Glutamatergic neuron (in vitro differentiated cells): ENCODE measurements at regions not wholly inside any gene's neighbourhood (a gene's known extent, or its start where the extent isn't known, plus 50 kb on each side); places are given as distances from the start of the nearest gene placed in this dataset.

ENCODE experiments used
- DNase-seq: peaks from one replicate; pipeline ENCODE4 v3.0.0; 2022
- H3K27ac Mint-ChIP-seq: one replicate; pipeline ENCODE4 v1.8.0; 2020; ENCODE audit warnings: mild to moderate bottlenecking, mixed read lengths, inconsistent platforms; ENCODE audit not compliant: unreplicated experiment
- H3K27me3 Mint-ChIP-seq: one replicate; pipeline ENCODE4 v1.8.0; 2020; ENCODE audit warnings: mild to moderate bottlenecking, moderate library complexity, mixed read lengths, inconsistent platforms; ENCODE audit not compliant: unreplicated experiment
- H3K36me3 Mint-ChIP-seq: one replicate; pipeline ENCODE4 v1.8.0; 2020; ENCODE audit warnings: mild to moderate bottlenecking, mixed read lengths, inconsistent platforms; ENCODE audit not compliant: unreplicated experiment
- H3K4me1 Mint-ChIP-seq: one replicate; pipeline ENCODE4 v1.8.0; 2020; ENCODE audit warnings: mild to moderate bottlenecking, low read depth, mixed read lengths, inconsistent platforms; ENCODE audit not compliant: unreplicated experiment
- H3K4me3 Mint-ChIP-seq: one replicate; pipeline ENCODE4 v1.8.0; 2020; ENCODE audit warnings: mild to moderate bottlenecking, mixed read lengths, inconsistent platforms; ENCODE audit not compliant: unreplicated experiment
- H3K9me3 Mint-ChIP-seq: one replicate; pipeline ENCODE4 v1.8.0; 2020; ENCODE audit warnings: mild to moderate bottlenecking, moderate library complexity, mixed read lengths, inconsistent platforms; ENCODE audit not compliant: unreplicated experiment
- TF ChIP-seq, protein P1 (sequence below): fragments of 200-600 bp; sonication (generic); IDR thresholded peaks from one replicate; pipeline ENCODE4 v1.5.0; 2021; ENCODE audit not compliant: partially characterized antibody, unreplicated experiment

DNA sequence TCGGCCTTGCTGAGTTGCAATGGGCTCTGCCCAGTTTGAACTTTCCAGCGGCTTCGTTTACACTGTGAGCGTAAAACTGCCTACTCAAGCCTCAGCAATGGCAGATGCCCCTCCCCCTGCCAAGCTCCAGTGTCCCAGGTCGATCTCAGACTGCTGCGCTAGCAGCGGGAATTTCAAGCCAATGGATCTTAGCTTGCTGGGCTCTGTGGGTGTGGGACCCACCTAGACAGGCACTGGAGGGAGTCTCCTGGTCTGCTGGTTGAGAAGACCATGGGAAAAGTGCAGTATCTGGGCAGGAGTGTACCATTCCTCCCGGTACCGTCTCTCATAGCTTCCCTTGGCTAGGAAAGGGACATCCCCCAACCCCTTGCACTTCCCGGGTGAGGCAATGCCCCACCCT lies 88.2 kb downstream of the KLHL28 start:
- TF ChIP-seq, protein P1, sequence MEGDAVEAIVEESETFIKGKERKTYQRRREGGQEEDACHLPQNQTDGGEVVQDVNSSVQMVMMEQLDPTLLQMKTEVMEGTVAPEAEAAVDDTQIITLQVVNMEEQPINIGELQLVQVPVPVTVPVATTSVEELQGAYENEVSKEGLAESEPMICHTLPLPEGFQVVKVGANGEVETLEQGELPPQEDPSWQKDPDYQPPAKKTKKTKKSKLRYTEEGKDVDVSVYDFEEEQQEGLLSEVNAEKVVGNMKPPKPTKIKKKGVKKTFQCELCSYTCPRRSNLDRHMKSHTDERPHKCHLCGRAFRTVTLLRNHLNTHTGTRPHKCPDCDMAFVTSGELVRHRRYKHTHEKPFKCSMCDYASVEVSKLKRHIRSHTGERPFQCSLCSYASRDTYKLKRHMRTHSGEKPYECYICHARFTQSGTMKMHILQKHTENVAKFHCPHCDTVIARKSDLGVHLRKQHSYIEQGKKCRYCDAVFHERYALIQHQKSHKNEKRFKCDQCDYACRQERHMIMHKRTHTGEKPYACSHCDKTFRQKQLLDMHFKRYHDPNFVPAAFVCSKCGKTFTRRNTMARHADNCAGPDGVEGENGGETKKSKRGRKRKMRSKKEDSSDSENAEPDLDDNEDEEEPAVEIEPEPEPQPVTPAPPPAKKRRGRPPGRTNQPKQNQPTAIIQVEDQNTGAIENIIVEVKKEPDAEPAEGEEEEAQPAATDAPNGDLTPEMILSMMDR, result no peak
- H3K27me3 Mint-ChIP-seq, result no peaks in the 10 kb centered on the region
- H3K4me1 Mint-ChIP-seq, result no peaks in the 10 kb centered on the region
- H3K9me3 Mint-ChIP-seq, result no peaks in the 10 kb centered on the region
- DNase-seq, result no peak
- peaks cover 4% of the 10 kb centered on the region for H3K36me3 Mint-ChIP-seq
- no peak overlapping the region for H3K4me3 Mint-ChIP-seq
- no peak overlapping the region for H3K27ac Mint-ChIP-seq

DNA sequence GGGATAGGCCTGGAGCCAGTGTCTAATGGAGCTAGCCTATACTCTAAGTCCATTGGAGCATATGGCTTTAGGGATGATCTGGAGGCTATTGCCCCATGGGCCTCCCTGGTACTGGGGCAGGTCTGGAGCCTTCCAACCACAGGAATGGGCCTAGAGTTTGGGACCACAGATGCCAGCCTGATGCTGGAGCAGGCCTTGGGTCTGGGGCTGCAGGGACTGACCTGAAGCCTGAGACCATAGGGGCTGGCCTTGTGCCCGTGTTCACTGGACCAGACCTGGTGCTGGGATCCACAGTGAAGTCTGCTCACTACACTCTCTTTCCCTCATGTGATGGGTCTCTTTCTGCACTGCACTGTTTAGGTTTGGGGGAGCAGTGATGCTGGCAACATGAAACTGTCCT lies 95.0 kb downstream of the KLHL28 start:
- Mint-ChIP-seq H3K27ac (no peak overlapping the region), H3K4me3 (no peak overlapping the region), H3K9me3 (no peaks in the 10 kb centered on the region), H3K27me3 (no peaks in the 10 kb centered on the region), H3K4me1 (no peaks in the 10 kb centered on the region), H3K36me3 (peaks cover 4% of the 10 kb centered on the region)
- no peak for DNase-seq
- TF ChIP-seq, protein P1, result no peak

DNA sequence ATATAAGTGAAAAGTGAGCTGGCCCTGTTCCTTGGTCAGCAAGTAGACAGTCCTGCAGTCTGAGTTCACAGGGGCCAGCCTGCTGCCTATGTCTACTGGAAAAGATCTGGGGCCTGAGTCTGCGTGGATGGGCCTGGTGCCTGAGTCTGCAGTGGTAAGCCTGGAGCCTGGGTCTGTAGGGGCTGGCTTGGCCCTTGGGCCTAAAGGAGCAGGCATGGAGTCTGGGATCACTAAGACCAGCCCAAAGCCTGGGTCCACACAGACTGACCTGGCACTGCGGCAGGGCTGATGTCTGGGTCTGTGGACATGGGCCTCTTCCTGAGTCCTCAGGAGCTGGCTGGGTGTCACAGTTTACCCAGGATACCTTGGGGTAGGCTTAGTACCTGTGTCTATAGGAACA lies 95.4 kb downstream of the KLHL28 start:
- TF ChIP-seq, protein P1, result no peak
- Mint-ChIP-seq H3K36me3 (peaks cover 4% of the 10 kb centered on the region), H3K4me1 (no peaks in the 10 kb centered on the region), H3K4me3 (no peak overlapping the region), H3K27ac (no peak overlapping the region), H3K27me3 (no peaks in the 10 kb centered on the region), H3K9me3 (no peaks in the 10 kb centered on the region)
- no peak for DNase-seq

DNA sequence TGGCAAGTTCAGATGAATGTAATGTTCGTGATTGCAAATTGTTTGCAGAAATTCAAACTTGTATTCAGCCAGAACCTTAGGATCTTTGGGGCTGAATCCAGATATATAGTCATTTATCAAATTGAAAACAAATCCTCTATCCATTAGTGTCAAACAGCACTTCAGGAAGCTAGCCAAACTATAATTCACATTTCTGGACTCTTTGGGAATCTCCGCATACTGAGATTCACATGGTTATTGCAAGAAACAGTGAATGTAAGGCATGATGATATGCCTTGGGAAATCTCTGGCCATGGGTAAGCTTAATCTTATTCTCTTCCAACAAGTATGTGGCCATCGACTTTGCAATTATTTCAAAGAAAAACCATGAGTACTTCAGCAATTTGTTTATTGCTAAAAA lies 98.5 kb downstream of the KLHL28 start:
- no peaks in the 10 kb centered on the region for H3K9me3 Mint-ChIP-seq
- DNase-seq, result no peak
- no peak overlapping the region for H3K27ac Mint-ChIP-seq
- TF ChIP-seq, protein P1, result no peak
- H3K27me3 Mint-ChIP-seq, result no peaks in the 10 kb centered on the region
- no peaks in the 10 kb centered on the region for H3K4me1 Mint-ChIP-seq
- no peaks in the 10 kb centered on the region for H3K36me3 Mint-ChIP-seq
- H3K4me3 Mint-ChIP-seq, result no peak overlapping the region

DNA sequence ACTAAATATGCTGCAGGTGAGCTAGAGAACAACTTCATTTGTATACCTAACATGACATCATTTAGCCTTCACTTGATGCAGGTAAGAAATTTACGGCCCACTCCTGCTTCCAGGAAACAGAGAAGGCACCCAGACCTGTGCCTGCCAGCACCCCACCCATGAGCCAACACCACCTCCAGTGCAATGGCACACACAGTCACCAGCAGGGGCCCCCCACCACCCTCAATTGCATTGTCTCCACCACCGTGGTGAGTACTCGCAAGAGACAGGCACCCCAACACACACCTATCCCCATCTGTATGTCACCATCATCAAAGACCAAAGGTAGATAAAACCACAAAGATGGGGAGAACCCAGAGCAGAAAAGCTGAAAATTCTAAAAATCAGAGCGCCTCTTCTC lies 107.6 kb downstream of the KLHL28 start:
- DNase-seq, result no peak
- Mint-ChIP-seq H3K9me3 (peaks cover 4% of the 10 kb centered on the region), H3K4me1 (no peaks in the 10 kb centered on the region), H3K36me3 (no peaks in the 10 kb centered on the region), H3K27ac (no peak overlapping the region), H3K27me3 (no peaks in the 10 kb centered on the region), H3K4me3 (no peak overlapping the region)
- TF ChIP-seq, protein P1, result no peak
